ENCODE measurements at regions not wholly inside any gene's neighbourhood (a gene's known extent, or its start where the extent isn't known, plus 50 kb on each side); places are given as distances from the start of the nearest gene placed in this dataset.

DNA sequence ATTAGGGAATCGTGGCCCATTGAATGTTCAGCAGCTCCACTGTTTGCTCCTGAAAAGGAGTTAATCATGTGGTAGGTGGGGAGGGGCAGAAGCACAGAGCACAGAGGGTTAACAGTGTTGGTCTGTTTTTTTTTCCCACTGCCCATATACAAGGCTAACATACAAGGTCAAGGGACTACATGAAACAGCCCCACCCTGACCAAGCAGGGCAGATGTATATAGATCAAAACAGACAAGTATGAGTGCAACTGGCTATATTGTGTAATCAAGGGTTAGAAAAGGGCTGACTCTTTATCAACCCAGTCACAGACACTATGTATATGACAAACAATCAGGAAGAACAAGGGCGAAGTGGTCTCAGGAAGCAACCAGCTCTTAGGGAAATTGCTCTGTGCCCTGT, 186.6 kb upstream of the CDH11 start:
- no peak for DNase-seq
- Mint-ChIP-seq H3K9me3 (peaks cover 0 to 8% (median 4%) of the 10 kb centered on the region in 11 donors), H3K36me3 (no peaks in the 10 kb centered on the region), H3K27ac (no peak overlapping the region), H3K4me1 (no peaks in the 10 kb centered on the region), H3K27me3 (no peaks in the 10 kb centered on the region), H3K4me3 (no peak overlapping the region)
- Histone ChIP-seq H3K9me3 (ENCODE audit: control insufficient read depth in 2 of 3, low read length in 3 of 3) (no peaks in the 10 kb centered on the region), H3K36me3 (ENCODE audit: control insufficient read depth in 2 of 3, insufficient read depth in 3 of 3, low read length in 3 of 3) (no peaks in the 10 kb centered on the region), H3K27me3 (ENCODE audit: control insufficient read depth in 2 of 2, insufficient read depth in 2 of 2, low read length in 2 of 2) (no peaks in the 10 kb centered on the region), H3K27ac (ENCODE audit: low read depth, low read length) (no peak overlapping the region), H3K4me1 (ENCODE audit: control insufficient read depth in 2 of 2, insufficient read depth in 2 of 2, low read length in 2 of 2) (no peaks in the 10 kb centered on the region), H3K4me3 (ENCODE audit: low read length) (no peak overlapping the region)
- POLR2A ChIA-PET = no interaction called here
- no peak for ATAC-seq
- intact Hi-C loops (cut with micrococcal nuclease) = no loop called here
- CTCF ChIA-PET = no interaction called here

DNA sequence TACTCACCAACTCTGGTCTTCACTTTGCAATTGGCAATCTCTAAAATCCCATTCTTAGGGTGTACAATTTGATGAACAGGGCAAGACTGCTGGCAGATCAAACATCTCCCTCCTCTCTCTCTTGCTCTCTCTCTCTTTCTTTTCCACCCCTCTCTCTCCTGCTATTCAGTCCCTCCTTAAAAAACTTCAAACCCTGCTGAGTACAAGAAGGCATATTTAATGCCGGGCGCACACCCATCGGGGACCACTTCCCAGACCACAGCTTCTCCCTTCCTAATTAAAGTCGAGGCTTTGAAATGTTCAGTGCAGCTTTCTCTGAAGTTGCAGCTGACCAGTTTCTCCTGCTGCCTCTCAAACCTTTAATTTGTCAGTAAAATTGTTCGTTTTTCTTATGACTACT, 185.4 kb upstream of the CDH11 start:
- Histone ChIP-seq H3K4me1 (ENCODE audit: control insufficient read depth in 2 of 2, insufficient read depth in 2 of 2, low read length in 2 of 2) (no peaks in the 10 kb centered on the region), H3K36me3 (ENCODE audit: control insufficient read depth in 2 of 3, insufficient read depth in 3 of 3, low read length in 3 of 3) (no peaks in the 10 kb centered on the region), H3K4me3 (ENCODE audit: low read length) (no peak overlapping the region), H3K9me3 (ENCODE audit: control insufficient read depth in 2 of 3, low read length in 3 of 3) (no peaks in the 10 kb centered on the region), H3K27me3 (ENCODE audit: control insufficient read depth in 2 of 2, insufficient read depth in 2 of 2, low read length in 2 of 2) (no peaks in the 10 kb centered on the region), H3K27ac (ENCODE audit: low read depth, low read length) (no peak overlapping the region)
- Mint-ChIP-seq H3K27me3 (no peaks in the 10 kb centered on the region), H3K4me3 (no peak overlapping the region), H3K4me1 (no peaks in the 10 kb centered on the region), H3K36me3 (no peaks in the 10 kb centered on the region), H3K9me3 (peaks cover 0 to 15% (median 6%) of the 10 kb centered on the region in 11 donors), H3K27ac (no peak overlapping the region)
- ATAC-seq (no peak), DNase-seq (no peak)
- ChIA-PET POLR2A (interaction anchor here (0.6 kb wide), 1 partner anchor 17 kb away, joined by 3 read pairs; no protein-coding TSS in a partner anchor), CTCF (no interaction called here)
- intact Hi-C loops (cut with micrococcal nuclease) = no loop called here

DNA sequence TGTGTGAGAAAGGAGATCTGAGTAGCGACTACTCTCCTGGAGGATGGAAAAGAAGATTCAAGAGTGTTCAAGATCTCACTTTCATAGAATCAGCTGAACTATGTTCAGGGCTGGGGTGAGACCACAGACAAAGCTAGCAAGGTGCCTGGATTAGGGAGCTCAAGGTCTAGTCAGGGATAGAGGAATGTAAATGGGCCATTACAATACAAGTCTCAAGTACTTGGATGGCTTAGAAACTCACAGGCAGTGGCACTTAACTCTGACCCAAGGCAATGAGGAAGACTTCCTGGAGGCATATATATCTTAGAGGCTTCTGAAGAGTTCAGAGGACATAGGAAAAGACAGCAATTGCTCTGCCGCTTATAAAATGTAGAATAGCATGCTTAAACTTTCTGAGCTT, 184.9 kb upstream of the CDH11 start:
- H3K27me3 ChIP-seq (ENCODE audit: control insufficient read depth in 2 of 2, insufficient read depth in 2 of 2, low read length in 2 of 2) = no peaks in the 10 kb centered on the region
- Mint-ChIP-seq H3K36me3 (no peaks in the 10 kb centered on the region), H3K27ac (no peak overlapping the region), H3K4me1 (no peaks in the 10 kb centered on the region), H3K27me3 (no peaks in the 10 kb centered on the region), H3K4me3 (no peak overlapping the region), H3K9me3 (peaks cover 0 to 15% (median 4%) of the 10 kb centered on the region in 11 donors)
- no peak for DNase-seq
- ChIA-PET POLR2A (no interaction called here), CTCF (no interaction called here)
- no peaks in the 10 kb centered on the region for H3K9me3 ChIP-seq (ENCODE audit: control insufficient read depth in 2 of 3, low read length in 3 of 3)
- no peak overlapping the region for H3K27ac ChIP-seq (ENCODE audit: low read depth, low read length)
- no peaks in the 10 kb centered on the region for H3K4me1 ChIP-seq (ENCODE audit: control insufficient read depth in 2 of 2, insufficient read depth in 2 of 2, low read length in 2 of 2)
- H3K4me3 ChIP-seq (ENCODE audit: low read length) = no peak overlapping the region
- no peak for ATAC-seq
- intact Hi-C loops (cut with micrococcal nuclease) = no loop called here
- H3K36me3 ChIP-seq (ENCODE audit: control insufficient read depth in 2 of 3, insufficient read depth in 3 of 3, low read length in 3 of 3) = no peaks in the 10 kb centered on the region

GRCh38 chr16:65306300-65306699, 184.4 kb upstream of the CDH11 start:
- Histone ChIP-seq H3K4me1 (ENCODE audit: control insufficient read depth in 2 of 2, insufficient read depth in 2 of 2, low read length in 2 of 2) (no peaks in the 10 kb centered on the region), H3K4me3 (ENCODE audit: low read length) (no peak overlapping the region), H3K27ac (ENCODE audit: low read depth, low read length) (no peak overlapping the region), H3K27me3 (ENCODE audit: control insufficient read depth in 2 of 2, insufficient read depth in 2 of 2, low read length in 2 of 2) (no peaks in the 10 kb centered on the region), H3K9me3 (ENCODE audit: control insufficient read depth in 2 of 3, low read length in 3 of 3) (no peaks in the 10 kb centered on the region), H3K36me3 (ENCODE audit: control insufficient read depth in 2 of 3, insufficient read depth in 3 of 3, low read length in 3 of 3) (no peaks in the 10 kb centered on the region)
- Mint-ChIP-seq H3K4me3 (no peak overlapping the region), H3K27me3 (no peaks in the 10 kb centered on the region), H3K4me1 (no peaks in the 10 kb centered on the region), H3K9me3 (peaks cover 0 to 15% (median 4%) of the 10 kb centered on the region in 11 donors), H3K36me3 (no peaks in the 10 kb centered on the region), H3K27ac (no peak overlapping the region)
- ChIA-PET CTCF (no interaction called here), POLR2A (no interaction called here)
- intact Hi-C loops (cut with micrococcal nuclease) = no loop called here
- no peak for ATAC-seq
- no peak for DNase-seq

- CTCF ChIA-PET = no interaction called here
- H3K9me3 Mint-ChIP-seq = peaks cover 0 to 15% (median 7%) of the 10 kb centered on the region in 11 donors
- H3K4me3 ChIP-seq (ENCODE audit: low read length) = no peak overlapping the region
- ATAC-seq = no peak
- no peaks in the 10 kb centered on the region for H3K27me3 ChIP-seq (ENCODE audit: control insufficient read depth in 2 of 2, insufficient read depth in 2 of 2, low read length in 2 of 2)
- no peak overlapping the region for H3K27ac ChIP-seq (ENCODE audit: low read depth, low read length)
- no peak for DNase-seq
- H3K4me3 Mint-ChIP-seq = no peak overlapping the region
- H3K4me1 Mint-ChIP-seq = no peaks in the 10 kb centered on the region
- no peaks in the 10 kb centered on the region for H3K4me1 ChIP-seq (ENCODE audit: control insufficient read depth in 2 of 2, insufficient read depth in 2 of 2, low read length in 2 of 2)
- no peaks in the 10 kb centered on the region for H3K36me3 ChIP-seq (ENCODE audit: control insufficient read depth in 2 of 3, insufficient read depth in 3 of 3, low read length in 3 of 3)
- no peaks in the 10 kb centered on the region for H3K9me3 ChIP-seq (ENCODE audit: control insufficient read depth in 2 of 3, low read length in 3 of 3)
- intact Hi-C loops (cut with micrococcal nuclease) = no loop called here
- no peaks in the 10 kb centered on the region for H3K36me3 Mint-ChIP-seq
- no peaks in the 10 kb centered on the region for H3K27me3 Mint-ChIP-seq
- H3K27ac Mint-ChIP-seq = no peak overlapping the region
- POLR2A ChIA-PET = no interaction called here
Observed at GRCh38 chr16:65305266-65305959, 183.6 kb upstream of the CDH11 start.

- H3K27me3 ChIP-seq (ENCODE audit: control insufficient read depth in 2 of 2, insufficient read depth in 2 of 2, low read length in 2 of 2) = no peaks in the 10 kb centered on the region
- Mint-ChIP-seq H3K4me1 (no peaks in the 10 kb centered on the region), H3K4me3 (no peak overlapping the region), H3K9me3 (peaks cover 0 to 23% (median 7%) of the 10 kb centered on the region in 11 donors), H3K36me3 (no peaks in the 10 kb centered on the region), H3K27ac (no peak overlapping the region), H3K27me3 (no peaks in the 10 kb centered on the region)
- no peaks in the 10 kb centered on the region for H3K4me1 ChIP-seq (ENCODE audit: control insufficient read depth in 2 of 2, insufficient read depth in 2 of 2, low read length in 2 of 2)
- ATAC-seq (no peak), DNase-seq (no peak)
- intact Hi-C loops (cut with micrococcal nuclease) = no loop called here
- POLR2A ChIA-PET = no interaction called here
- no peaks in the 10 kb centered on the region for H3K9me3 ChIP-seq (ENCODE audit: control insufficient read depth in 2 of 3, low read length in 3 of 3)
- no peak overlapping the region for H3K27ac ChIP-seq (ENCODE audit: low read depth, low read length)
- no peak overlapping the region for H3K4me3 ChIP-seq (ENCODE audit: low read length)
- H3K36me3 ChIP-seq (ENCODE audit: control insufficient read depth in 2 of 3, insufficient read depth in 3 of 3, low read length in 3 of 3) = no peaks in the 10 kb centered on the region
- CTCF ChIA-PET = no interaction called here
Observed at GRCh38 chr16:65301029-65301428, 179.2 kb upstream of the CDH11 start.

DNA sequence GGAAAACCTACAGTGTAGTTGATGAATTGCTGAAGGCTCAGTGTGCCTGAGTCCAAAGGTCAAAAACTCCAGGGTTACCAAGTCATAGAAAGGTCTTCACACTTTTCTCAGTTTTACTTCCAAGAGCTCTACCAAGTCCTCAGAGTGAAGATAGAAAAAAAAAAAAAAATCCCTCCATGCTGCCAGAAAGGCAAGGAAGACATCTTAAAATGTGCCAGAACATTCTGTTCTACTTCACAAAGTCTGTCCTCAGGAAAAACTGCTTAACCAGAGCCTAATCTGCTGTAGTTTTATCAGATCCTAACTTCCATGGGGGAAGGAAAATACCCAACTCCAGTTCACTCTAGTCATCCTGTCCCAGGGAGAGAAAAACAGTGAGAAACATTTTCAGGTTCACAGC, 175.6 kb upstream of the CDH11 start:
- no peak overlapping the region for H3K4me3 ChIP-seq (ENCODE audit: low read length)
- intact Hi-C loops (cut with micrococcal nuclease) = no loop called here
- H3K27ac ChIP-seq (ENCODE audit: low read depth, low read length) = no peak overlapping the region
- no peaks in the 10 kb centered on the region for H3K27me3 Mint-ChIP-seq
- ChIA-PET CTCF (no interaction called here), POLR2A (no interaction called here)
- H3K4me3 Mint-ChIP-seq = no peak overlapping the region
- no peak for DNase-seq
- H3K9me3 ChIP-seq (ENCODE audit: control insufficient read depth in 2 of 3, low read length in 3 of 3) = no peaks in the 10 kb centered on the region
- H3K27me3 ChIP-seq (ENCODE audit: control insufficient read depth in 2 of 2, insufficient read depth in 2 of 2, low read length in 2 of 2) = no peaks in the 10 kb centered on the region
- no peaks in the 10 kb centered on the region for H3K36me3 Mint-ChIP-seq
- ATAC-seq = no peak
- no peak overlapping the region for H3K27ac Mint-ChIP-seq
- H3K9me3 Mint-ChIP-seq = peaks cover 0 to 22% (median 8%) of the 10 kb centered on the region in 11 donors
- H3K4me1 ChIP-seq (ENCODE audit: control insufficient read depth in 2 of 2, insufficient read depth in 2 of 2, low read length in 2 of 2) = no peaks in the 10 kb centered on the region
- no peaks in the 10 kb centered on the region for H3K36me3 ChIP-seq (ENCODE audit: control insufficient read depth in 2 of 3, insufficient read depth in 3 of 3, low read length in 3 of 3)
- no peaks in the 10 kb centered on the region for H3K4me1 Mint-ChIP-seq

Measured in naive thymus-derived CD4-positive, alpha-beta T cell (primary cell).